ENCODE measurements at regions not wholly inside any gene's neighbourhood (a gene's known extent, or its start where the extent isn't known, plus 50 kb on each side); places are given as distances from the start of the nearest gene placed in this dataset.

DNA sequence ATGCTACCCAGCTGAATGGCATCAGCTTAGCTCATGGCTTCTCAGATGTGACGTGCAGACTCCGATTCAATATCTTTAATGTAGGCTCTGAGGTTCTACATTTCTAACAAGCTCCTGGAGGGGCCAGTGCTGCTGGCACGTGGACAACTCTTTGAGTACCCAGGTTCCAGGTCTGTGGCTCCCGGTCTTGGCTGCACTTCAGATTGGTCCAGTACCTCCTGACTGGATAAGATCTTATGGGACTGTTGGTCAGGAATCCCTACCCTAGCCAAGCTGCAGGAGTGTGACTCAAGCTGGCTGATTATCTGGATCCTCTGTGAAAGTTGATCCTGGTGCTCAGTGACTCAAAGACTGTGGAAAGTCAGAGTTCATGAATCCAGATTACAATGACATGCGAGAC lies 222.1 kb downstream of the ANKRD30B start:
- no peak overlapping the region for H2BK5ac ChIP-seq (ENCODE audit: low read depth, low read length, poor library complexity, severe bottlenecking)
- H3K4ac ChIP-seq (ENCODE audit: low read depth, low read length), result no peak overlapping the region
- H3K23ac ChIP-seq (ENCODE audit: low read depth, low read length), result no peak overlapping the region
- no peaks in the 10 kb centered on the region for H4K20me1 ChIP-seq (ENCODE audit: insufficient read depth, low read length)
- H3K14ac ChIP-seq (replicated peaks; ENCODE audit: low read depth, low read length), result no peak overlapping the region
- H3K4me1 ChIP-seq (ENCODE audit: control insufficient read depth, insufficient read depth, low read length), result no peaks in the 10 kb centered on the region
- ChIA-PET CTCF (no interaction called here), POLR2A (ENCODE audit: unreplicated experiment) (no interaction called here)
- no peaks in the 10 kb centered on the region for H3K27me3 ChIP-seq (ENCODE audit: control insufficient read depth, insufficient read depth, low read length)
- H2BK20ac ChIP-seq (ENCODE audit: low read depth, low read length), result no peak overlapping the region
- no peaks in the 10 kb centered on the region for H3K9me1 ChIP-seq (ENCODE audit: insufficient read depth, low read length)
- DNase-seq (no peak), ATAC-seq (ENCODE audit: low read depth) (no peak)
- H2AK5ac ChIP-seq (ENCODE audit: low read depth, low read length), result no peak overlapping the region
- H3K79me1 ChIP-seq (ENCODE audit: low read depth in 1 of 2, low read length in 2 of 2), result no peaks in the 10 kb centered on the region
- in situ Hi-C loops (cut with MboI; ENCODE audit: low sequenced_read_pairs) (loop anchor here (10.0 kb wide), 1 partner anchor 55 kb away; no protein-coding TSS in a partner anchor), intact Hi-C loops (cut with micrococcal nuclease) (no loop called here), dilution Hi-C loops (cut with HindIII; ENCODE audit: low sequenced_read_pairs, unreplicated experiment) (no loop called here)
- no peak overlapping the region for H2BK15ac ChIP-seq (ENCODE audit: low read depth, low read length)
- H3K27ac ChIP-seq (ENCODE audit: insufficient read depth, low read length), result no peak overlapping the region
- TF ChIP-seq MXI1 (IDR thresholded peaks at IDR 0.05; ENCODE audit: borderline replicate concordance, low read depth, low read length) (no peak), SMC3 (IDR thresholded peaks at IDR 0.05; ENCODE audit: low read depth, low read length) (no peak)
- H3K4me2 ChIP-seq (ENCODE audit: low read depth, low read length), result no peak overlapping the region
- H2AFZ ChIP-seq (replicated peaks; ENCODE audit: low read length, poor library complexity), result no peak overlapping the region
- no peak overlapping the region for H3K9ac ChIP-seq (ENCODE audit: low read depth, low read length)
- WGBS, 2 experiments (ENCODE audit: extremely low coverage in 2 of 2, insufficient read length in 1 of 2), result no CpG with 5 or more reads among the region's 5 CpGs
- BruUV-seq (replicated peaks), result no TSS peak
- no peak overlapping the region for H4K8ac ChIP-seq (ENCODE audit: low read depth in 2 of 2, low read length in 2 of 2)
- peaks cover 25% of the 10 kb centered on the region for H3K9me3 ChIP-seq (ENCODE audit: control insufficient read depth, insufficient read depth, low read length)
- H2BK120ac ChIP-seq (ENCODE audit: low read depth, low read length), result no peak overlapping the region
- no peak overlapping the region for H2AK9ac ChIP-seq (replicated peaks; ENCODE audit: low read depth, low read length, poor library complexity)
- H4K5ac ChIP-seq (ENCODE audit: low read depth, low read length), result no peak overlapping the region
- no peaks in the 10 kb centered on the region for H3K36me3 ChIP-seq (ENCODE audit: control insufficient read depth, insufficient read depth, low read length)
- H3K56ac ChIP-seq (ENCODE audit: extremely low read depth, insufficient read depth, low read length), result no peak overlapping the region
- H3K18ac ChIP-seq (ENCODE audit: low read depth, low read length), result no peak overlapping the region
- H3K4me3 ChIP-seq (ENCODE audit: insufficient read depth, low read depth, low read length), result no peak overlapping the region
- H4K91ac ChIP-seq (ENCODE audit: insufficient read depth, low read depth, low read length), result no peak overlapping the region
